HG02973 (cell line): ENCODE measurements at regions not wholly inside any gene's neighbourhood (a gene's known extent, or its start where the extent isn't known, plus 50 kb on each side); places are given as distances from the start of the nearest gene placed in this dataset.

Experiments
- ATAC-seq: cut with Tn5 transposase; IDR thresholded peaks from one replicate; pipeline ENCODE4 v1.9.1; 2021; ENCODE audit warnings: moderate library complexity; ENCODE audit not compliant: unreplicated experiment

DNA sequence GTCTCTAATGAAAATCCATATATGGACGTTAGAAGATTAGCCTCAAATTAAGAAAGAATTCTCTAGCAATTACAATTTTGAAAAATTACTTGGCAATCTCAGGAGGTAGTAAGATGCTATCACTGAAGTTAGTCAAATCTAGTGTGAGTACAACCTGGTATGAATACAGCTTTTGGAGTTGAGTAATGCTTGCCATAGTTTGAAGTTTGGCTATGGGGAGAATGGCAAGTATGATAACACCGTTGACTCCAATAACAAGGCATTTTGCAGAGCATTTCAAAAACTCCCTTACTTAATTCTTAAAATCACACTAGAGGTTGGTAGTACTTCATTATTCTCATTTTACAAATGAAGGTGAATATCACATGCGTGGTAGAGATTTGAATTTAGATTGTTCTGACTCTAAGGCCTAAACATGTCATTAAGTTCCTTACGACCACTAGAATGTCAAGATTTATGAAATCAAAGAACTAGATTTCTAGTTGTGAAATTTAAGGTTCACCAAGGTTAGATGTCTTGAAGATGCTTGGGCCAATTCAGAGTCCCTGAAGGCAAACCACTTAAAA, 355.4 kb downstream of the ETS1 start:
- no peak for ATAC-seq

DNA sequence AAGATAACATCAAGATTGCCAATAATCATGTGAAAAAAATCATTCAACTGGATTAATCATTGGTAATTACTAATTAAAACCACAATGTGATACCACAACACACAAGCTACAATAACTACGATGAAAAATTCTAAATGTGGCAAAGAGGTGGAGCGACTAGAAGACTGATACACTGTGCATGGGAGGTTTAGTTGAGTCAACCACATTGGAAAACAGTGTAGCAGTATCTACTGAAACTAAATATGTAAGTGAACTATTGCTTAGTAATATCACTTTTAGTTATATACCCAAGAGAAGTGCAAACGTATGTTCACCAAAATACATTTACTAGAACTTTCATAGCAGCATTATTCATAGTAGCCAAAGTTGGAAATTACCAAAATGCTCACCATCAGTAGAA, 359.9 kb downstream of the ETS1 start:
- ATAC-seq: no peak

DNA sequence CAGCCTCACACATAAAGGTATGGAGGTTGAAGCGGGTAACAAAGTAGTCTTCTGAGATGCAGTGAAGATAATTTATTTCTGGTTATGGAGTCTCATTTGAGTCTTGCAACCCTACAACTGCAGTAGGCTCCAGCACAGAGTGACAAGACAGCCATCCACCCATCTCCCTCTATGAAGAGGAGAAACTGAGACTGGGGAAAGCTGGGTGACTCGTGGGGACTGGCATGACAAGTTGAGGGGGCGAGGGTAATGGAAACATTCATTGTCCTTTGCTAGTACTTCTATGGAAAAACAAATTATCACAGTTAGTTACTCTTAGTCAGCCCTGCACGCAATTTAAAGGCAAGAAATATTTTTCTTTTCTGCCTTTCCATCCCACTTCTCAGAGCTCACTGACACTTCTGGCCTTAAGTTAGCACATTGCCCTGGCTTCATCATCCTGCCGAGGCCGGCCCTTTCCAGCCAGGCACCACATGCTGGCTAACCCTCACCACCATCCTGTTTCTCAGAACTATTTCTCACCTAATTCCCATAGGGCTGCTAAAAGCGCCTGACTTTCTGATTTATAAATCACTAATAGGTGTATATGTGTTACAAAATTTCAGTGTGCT, 361.1 kb downstream of the ETS1 start:
- no peak for ATAC-seq

DNA sequence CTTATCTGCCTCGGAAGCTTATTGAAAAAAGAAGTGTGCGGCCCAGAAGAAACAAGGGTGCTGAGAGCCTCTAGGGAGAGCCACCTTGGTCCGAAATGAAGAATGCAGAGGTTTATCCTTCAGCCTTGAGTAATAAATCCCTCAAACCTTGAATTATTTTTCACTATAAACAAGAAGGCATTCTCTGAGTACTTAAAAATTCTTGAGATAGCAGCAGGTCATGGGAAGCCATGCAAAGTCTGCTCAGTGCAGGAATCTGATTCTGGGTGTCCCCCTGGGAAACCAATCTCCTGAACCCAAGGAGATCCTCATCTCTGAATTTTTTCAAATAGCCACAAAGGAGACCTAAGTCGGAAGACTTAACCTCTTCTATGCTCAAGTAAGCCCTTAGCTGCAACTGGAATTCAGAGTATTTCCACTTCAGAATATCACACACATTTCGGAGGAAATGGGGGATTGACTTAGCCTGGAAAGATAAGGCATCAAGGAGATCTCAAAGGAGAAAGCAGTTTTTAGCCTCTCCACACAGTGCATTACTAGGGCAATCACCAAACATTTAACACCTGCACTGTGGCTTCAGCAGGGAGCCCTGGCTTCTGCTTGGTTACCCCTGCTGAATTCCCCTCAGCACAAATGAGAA, 365.0 kb downstream of the ETS1 start:
- ATAC-seq: no peak

DNA sequence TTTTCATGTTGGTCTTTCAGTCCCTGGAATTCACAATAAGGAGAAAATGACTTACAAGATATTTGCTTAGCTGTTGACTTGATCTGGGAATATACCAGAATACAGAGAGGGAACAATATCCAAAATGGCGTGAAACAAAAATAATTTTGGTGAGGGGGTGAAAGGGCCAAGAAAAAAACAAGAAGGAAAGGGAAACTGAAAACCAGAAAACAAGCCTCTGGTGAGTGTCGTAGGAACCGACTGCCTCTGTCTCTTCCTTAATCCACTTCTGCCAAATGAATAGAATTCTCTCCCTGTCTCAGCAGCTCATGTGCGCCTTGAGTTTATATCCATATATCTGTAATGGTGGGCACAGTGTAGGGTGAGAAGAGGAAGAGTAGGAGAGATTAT, 367.6 kb downstream of the ETS1 start:
- ATAC-seq: no peak

DNA sequence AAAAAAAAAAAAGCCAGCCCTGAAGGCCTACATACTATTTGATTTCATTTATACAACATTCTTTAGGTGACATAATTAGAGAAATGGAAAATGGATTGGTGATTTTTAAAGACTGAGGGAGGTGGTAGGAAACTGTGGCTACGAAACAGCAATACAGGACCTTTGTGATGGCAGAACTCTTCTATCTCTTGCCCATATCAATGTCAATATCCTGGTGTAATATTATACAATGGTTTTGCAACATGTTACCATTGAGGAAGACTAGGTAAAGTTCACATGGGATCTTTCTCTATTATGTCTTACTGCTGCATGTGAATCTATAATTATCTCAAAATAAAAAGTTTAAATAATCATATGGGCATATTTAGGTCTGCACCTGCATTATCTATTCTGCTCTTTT, 371.2 kb downstream of the ETS1 start:
- ATAC-seq: no peak

DNA sequence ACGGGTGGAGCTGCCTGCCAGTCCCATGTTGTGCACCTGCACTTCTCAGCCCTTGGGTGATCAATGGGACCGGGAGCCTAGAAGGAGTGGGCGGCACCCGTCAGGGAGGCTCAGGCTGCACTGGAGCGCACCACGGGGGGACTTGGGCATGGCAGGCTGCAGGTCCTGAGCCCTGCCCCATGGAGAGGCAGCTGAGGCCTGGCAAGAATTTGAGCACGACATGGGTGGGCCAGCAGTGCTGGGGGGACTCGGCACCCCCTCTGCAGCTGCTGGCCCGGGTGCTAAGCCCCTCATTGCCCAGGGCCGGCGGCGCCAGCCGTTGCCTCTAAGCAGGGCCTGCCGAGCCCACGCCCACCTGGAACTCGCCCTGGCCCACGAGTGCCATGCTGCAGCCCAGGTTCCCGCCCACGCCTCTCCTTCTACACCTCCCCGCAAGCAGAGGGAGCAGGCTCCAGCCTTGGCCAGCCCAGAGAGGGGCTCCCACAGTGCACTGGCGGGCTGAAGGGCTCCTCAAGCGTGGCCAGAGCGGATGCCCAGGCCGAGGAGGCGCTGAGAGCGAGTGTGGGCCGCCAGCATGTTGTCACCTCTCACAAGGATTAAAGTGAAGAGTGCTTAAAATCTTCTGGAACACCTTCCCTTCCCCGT, 372.0 kb downstream of the ETS1 start:
- no peak for ATAC-seq

DNA sequence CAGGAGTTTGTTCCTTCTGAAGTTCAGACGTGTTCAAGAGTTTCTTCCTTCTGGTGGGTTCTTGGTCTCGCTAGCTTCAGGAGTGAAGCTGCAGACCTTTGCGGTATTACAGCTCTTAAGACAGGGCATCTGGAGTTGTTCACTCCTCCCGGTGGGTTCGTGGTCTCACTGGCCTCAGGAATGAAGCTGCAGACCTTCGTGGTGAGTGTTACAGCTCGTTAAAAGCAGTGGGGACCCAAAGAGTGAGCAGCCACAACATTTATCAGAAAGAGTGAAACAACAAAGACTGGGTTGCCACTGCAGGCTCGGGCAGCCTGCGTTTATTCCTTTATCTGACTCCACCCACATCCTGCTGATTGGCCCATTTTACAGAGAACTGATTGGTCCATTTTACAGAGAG, 373.1 kb downstream of the ETS1 start:
- ATAC-seq: no peak

DNA sequence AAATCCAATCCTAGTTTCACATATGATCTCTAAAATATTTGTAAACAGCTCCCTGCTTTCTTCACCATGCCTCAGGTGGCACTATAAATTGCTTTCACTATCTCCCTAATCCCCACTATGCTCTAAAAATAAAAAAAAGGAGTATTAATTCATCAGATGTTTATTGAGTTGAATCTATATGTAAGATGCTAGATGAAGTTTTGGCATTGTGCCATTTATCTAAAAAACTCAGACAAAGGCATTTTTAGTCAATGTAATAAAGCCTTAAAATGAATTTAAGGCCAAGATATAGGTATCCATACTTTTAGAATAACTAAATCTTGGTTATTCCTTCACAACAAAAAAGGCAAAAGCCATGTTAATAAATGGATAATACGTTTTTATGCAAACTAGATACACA, 373.9 kb downstream of the ETS1 start:
- ATAC-seq: no peak

DNA sequence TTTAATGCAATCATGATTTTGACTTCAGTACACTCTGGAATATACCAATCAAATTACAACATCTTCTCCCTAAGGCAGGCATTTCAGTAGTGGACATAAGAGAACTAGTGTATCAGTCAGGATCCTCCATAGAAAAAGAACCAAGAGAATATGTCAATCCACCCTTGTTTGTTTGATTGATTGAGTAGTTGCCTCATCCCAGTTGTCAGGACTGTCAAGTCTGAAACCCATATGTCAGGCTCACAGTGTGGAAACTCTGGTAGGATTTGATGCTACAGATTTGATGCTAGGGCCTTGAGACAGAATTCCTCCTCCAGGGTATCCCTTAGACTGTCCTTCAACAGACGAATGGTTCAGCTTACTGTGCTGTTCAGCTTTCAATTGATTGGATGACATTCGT, 375.0 kb downstream of the ETS1 start:
- ATAC-seq: no peak

DNA sequence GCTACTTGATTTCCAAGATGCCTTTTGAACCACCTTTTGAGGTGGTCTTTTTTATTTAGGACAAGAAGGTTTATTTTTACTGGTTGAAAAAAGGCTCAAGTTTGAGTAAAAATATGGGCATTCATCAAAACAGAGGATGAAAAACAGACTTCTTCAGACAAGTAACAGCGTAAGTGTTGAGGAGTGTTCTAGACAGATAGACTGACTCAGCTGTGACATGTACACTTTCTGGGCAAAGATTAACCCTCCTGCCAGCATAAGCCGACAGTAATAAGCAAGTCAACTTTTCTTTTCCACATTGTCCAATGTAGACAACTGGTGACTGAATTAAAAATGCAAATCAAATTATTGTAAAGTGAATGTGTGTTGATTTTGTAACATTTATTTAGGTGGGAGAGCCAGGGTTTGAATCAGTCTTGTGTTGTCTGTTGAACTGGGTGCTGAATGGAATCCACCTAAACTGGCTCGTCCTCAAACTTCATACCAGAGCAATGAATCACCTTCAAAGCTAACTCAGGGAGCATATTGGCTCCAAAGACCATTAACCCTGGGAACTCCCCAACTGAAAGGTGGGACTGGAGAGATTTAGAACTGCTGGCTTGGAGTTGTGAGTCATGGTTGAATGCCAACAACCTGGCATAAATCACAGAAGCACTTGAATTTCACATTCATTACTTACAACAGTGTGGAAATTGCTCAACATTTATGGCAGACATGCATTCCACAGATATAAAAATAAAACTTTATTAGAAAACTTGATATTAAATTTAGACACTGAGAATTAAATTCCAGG, 377.0 kb downstream of the ETS1 start:
- no peak for ATAC-seq

DNA sequence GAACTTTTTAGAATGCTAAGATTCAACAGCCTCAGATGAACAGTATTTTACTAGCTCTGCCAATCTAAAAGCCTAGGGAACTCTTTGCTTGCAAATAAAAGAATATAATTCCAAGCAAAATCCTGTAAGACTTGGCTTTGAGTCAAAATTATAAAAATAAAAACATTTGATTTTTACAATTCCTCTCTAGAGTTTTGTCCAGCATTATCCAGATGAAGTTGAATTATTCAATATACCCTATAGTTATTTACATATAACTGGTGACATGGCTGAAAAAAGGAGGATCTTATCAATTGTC, 378.3 kb downstream of the ETS1 start:
- ATAC-seq: no peak

DNA sequence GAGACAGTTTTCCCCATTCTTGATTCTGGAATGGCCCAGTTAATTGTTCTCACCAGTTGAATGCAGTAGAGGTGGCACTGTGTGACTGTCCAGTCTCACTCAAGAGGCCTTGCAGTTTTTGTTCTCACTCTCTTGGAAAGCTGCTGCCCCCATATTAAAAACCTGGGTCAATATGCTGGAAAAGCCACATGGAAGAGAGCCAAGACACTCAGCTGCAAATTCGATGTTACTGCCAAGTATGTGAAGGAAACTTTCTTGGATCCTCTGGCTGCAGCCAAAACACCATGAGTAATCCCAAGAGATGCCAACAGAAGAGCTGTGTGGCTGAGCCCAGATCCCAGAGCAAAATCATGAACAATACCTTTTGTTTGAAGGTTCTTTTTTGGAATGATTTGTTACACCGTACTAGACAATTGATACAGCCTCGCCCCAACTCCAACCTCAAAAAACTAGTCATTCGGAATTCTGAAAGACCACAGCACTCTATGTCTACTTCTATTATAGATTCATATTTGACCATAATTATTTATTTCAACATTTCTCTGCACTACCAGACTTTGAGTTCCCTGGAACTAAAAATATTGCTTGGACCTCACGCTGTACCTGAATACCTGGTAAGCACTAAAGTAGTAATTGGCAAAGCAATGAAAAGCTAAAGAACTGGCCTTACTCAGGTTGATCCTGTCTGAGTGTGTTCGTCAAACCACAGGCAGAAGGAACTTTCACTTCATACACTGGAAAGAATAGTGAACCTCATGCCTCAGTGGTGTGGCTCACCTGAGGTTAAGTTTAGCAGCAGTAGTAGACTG, 378.8 kb downstream of the ETS1 start:
- no peak for ATAC-seq

DNA sequence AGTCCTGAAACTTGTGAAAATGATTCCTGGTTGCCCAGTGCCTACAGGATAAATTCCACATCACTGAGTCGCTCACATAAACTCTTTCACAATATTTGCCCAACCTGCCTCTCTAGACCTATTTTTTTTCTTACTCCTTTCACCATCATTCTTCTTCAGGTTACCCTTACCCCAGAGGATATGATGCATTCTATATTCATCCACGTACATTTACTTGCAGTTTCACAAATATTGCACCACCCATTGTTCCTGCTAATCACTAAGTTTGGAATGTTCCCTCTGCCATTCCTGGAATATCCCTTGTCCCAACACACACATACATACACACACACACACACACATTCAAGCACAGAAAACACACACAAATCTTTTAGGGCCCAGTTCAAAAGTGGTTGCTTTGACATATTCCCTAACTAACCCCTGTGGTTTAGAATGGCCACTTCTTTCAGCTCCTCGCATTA, 379.5 kb downstream of the ETS1 start:
- ATAC-seq: no peak

DNA sequence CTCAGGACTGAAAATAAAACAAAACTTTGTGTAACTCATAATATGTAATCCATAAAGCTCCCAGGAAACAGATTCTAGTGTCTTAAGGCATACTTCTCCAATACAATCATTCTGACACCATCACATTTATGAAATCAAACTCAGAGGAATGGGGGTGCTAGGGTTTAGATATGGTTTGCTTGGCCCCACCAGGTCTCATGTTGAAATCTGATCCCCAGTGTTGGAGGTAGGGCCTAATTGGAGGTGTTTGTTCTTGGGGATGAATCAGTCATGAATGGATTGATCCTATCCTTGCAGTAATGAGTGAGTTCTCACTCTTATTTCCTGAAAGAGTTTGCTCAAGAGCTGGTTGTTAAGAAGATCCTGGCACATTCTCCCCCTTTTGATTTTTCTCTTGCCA, 380.9 kb downstream of the ETS1 start:
- ATAC-seq: no peak

DNA sequence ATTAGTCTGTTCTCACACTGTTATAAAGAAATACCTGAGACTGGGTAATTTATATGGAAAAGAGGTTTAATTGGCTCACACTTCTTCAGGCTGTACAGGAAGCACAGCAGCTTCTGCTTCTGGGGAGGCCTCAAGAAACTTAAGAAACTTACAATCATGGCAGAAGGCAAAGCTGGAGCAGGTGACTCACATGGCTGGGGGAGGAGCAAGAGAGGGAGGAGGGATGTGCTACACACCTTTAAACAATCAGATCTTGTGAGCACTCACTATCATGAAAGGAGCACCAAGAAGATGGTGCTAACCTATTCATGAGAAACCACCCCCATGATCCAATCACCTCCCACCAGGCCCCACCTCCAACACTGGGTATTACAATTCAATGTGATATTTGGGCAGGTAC, 381.6 kb downstream of the ETS1 start:
- no peak for ATAC-seq

DNA sequence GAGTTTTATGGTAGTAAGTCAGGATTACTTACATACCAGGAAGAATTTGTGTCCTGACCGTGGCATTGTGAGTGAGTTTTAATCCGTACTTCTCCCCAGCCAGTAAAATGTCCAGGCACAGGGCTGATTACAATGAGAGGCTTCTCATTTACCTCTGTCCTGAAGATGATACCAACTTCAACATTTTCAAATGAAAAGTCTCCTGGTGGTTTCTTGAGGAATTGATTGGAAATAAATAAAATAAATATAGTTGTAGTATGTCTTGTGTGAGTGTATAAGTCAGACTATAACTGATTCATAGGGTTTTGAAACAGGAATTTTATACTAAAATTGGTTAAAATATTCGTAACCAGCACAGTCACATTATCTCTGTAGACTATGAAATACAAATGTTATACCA, 382.5 kb downstream of the ETS1 start:
- no peak for ATAC-seq

DNA sequence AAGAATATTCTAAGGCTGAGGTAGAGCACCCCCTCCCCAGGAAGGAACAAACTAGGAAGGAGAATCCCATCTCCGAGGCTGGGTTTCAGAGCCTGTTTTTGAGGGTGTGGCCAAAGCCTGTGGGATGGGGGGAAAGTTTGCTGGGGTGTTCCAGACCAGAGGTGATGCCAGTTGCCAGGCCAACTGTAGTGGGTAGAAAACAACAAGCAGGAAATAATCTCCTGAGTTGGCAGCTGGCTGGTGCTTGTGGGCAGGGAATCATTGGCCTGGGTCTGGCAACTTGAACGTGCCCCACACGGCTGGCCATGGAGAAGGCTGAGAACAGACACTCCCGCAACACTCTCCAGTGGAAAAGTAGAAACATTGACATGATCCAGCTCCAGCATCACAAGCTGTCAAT, 385.6 kb downstream of the ETS1 start:
- ATAC-seq: no peak

DNA sequence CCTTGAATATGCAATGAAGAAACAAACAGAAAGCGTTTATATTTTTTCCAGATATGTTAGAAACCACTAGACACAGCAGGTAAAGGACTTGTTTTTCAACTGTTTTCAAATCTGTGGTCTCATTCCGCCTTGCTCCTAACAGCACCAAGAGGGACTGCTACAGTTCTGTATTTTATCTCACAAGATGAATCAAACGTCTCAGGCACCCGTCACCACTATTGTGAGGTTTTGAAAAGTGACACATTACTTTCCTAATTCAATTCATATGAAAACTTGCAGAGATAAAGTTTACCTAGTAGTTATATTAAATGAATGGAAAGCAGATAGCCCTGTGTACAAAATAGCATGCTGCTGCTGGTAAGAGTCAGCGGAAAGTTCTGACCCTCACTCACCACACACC, 386.3 kb downstream of the ETS1 start:
- ATAC-seq: no peak

DNA sequence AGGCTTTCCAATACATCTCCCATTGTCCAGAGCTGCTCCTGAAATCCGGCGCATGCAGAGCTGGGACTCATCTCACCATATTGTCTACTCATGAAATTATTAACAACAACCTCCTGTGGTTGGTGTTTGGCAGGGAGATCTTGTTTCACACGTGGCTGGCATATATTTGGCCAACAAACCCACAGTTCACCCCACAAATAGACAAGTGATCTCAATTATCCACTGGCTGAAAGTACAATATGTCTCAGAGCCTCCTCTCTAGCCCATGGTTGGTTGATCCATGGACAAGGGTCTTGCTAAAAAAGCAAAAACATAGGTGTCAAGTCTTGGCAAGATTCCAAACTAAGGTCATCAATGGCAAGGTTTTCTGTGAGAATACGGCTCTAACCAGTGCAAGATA, 386.9 kb downstream of the ETS1 start:
- no peak for ATAC-seq

DNA sequence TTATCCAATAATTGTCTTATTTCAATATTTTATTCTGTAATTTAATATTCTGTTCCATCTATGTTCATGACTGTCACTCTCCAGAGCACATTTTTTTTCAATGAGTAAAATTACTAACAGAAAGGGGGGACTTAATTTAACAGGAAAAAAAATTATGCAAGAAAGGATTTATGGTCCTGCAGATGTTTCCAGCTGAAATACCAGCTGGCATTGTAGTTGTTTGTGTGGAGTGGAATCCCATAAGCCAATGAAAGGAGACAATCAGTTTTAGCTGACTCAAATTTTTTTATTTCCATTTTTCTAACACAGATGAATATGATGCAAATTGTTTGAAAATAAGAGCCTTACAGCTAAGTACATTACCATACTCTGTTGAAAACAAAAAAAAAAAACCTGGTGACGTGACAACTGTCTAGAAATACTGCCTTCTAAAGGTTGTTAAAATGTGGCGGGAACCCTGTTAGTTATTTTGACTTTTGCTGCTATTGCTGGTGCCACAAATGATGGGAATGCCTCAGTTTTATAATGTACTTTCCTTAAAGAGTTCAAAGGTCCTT, 389.1 kb downstream of the ETS1 start:
- no peak for ATAC-seq
